ENCODE measurements at regions not wholly inside any gene's neighbourhood (a gene's known extent, or its start where the extent isn't known, plus 50 kb on each side); places are given as distances from the start of the nearest gene placed in this dataset.

DNA sequence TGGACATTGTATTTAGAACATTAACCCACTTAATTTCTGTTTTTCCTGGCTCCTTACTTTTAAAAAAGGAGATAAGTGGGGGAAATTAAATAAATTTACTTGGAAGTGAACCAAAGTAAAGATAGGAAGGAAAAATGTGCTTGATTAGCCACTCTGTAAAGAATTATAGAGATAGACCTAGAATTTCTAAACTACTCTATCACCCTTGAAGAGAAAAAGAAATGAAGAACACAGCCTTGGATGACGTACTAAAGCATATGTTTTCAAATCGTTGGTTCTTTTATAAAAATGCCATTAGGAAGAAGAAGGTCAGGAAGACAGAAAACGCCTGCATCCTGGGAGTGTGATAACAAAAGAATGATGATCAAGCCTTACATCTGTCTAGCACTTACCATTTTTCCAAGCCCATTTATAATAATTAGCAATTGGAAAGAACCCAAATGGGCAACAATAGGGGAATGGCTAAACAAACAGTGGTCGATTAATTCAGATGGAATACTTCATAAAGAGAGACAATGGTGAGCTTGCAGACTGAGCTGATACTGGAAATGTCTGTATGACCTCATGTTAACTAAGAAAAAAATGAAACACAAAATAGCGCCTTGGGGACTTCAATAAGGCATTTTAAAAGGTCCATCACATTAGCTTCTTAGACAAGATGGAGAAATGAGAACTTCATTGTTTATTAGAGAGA, 81.0 kb upstream of the LRRC55 start:
- in situ Hi-C loops (cut with MboI; ENCODE audit: low sequenced_read_pairs) = no loop called here

DNA sequence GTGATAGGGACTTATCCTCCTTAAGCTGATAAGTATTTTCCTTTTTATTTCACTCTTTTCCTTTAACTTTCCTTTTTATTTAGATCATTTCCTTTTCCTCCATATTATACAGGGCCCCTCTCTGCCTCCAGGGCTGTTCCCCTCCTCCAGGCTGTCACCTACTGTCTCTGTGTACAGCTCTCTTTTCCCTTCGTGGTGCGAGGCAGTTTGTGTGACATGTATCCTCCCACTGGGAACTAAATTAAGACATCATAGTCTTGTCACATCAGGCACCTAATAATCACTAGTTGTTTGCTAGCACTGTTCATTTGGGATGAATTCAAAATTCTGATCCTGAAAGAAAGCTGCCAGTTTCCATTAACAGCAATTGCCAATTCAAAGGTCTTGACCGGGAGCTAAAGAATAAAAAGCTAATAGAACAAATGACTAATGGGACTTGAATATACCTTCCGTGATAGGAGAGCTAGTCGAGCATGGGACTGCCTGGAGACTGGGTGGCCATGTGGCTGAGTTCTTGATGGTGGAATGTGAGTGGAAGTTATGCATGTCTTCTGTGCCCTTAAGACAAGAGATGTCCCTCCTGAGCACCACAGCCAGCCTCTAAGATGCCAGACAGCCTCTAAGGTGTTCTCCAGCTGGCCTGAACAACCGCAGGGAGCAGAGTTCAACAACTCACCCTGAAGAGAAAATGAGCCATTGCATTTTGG, 77.7 kb upstream of the LRRC55 start:
- in situ Hi-C loops (cut with MboI; ENCODE audit: low sequenced_read_pairs) = no loop called here

DNA sequence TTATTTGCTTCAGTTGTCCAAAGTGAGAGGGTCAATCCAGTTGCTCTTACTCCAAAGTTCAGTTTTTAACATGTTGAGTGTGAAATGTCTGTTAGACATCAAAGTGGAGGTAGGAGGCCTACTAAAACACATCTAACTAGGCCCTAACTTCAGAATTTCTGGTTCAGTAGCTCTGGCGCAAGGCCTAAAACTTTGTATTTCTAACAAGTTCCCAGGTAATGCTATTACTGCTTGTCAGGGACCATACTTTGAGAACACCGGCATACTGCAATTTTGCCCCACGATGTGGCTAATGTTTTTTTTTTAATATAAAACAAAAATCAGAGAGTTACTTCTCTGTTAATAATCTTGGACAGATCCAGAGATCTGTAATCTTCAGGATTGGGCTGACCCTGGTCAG, 72.4 kb upstream of the LRRC55 start:
- in situ Hi-C loops (cut with MboI; ENCODE audit: low sequenced_read_pairs) = no loop called here

DNA sequence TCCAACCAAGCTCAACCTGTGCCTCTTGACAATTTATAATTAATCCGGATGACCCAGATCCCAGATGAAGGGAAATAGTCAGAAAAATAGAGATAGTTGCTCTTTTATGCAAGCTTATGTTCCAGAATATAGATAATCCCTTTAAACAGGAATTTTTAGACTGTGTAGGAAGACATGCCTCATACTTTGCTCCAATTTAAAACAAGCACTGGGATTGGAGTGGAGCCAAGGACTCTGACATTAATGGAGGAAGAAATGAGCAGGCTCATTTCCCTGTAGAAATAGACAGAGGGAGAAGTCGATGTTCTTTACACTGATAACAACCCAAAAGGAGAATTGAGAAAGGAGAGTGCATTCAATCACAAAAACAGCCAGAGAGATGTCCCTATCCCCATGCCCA, 70.1 kb upstream of the LRRC55 start:
- in situ Hi-C loops (cut with MboI; ENCODE audit: low sequenced_read_pairs) = no loop called here

DNA sequence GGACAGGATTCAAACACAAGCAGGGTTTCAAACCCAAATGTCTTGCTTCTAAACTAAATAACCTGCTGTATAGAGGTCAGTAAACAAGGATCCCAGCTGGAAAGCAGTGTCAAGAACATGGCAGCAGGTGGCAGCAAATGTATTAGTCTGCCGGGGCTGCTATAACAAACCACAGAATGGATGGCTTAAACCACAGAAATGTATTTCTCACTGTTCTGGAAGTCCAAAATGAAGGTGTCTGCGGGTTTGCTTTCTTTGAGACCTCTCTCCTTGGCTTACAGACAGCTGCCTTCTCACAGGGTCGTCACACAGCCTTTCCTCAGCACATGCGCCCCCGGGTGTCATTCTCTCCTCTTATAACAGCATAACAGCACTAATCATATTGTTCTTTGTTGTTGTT, 65.1 kb upstream of the LRRC55 start:
- in situ Hi-C loops (cut with MboI; ENCODE audit: low sequenced_read_pairs) = no loop called here

DNA sequence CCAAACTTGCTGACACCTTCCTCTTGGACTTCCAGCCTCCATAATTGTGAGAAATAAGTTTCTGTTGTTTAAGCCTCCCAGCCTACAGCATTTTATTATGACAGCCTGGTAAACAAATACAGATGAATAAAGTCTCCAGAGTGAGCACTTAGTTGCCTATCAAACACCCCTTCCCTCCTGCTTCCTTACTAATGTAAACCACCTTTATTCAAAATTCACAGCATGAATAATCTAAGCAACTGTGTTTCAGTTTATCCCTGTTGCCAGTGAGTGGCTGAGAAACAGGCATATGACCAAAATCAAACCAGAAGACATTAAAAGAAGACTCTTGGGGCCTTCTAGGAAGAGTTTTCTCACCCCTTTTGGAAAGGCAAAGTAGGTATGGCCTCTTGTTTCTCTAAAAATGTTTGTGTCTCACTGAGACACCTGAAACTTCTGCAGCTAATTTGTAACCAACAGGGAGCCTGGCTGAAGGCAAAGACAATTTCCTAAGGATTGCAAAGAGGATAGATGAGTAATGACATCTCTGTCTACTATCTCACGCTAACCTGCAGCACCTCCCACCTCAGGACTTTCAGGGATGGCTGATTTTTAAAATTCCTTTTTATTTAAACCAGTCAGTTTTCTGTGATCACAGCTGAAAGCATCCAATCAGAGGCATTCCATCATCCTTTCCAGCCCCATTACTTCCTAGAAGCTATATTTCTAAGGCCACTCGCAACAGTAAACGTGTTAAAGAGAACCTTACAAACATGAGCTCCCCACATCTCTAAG, 61.4 kb upstream of the LRRC55 start:
- in situ Hi-C loops (cut with MboI; ENCODE audit: low sequenced_read_pairs) = loop anchor here (10.0 kb wide), 1 partner anchor 124 kb away; no protein-coding TSS in a partner anchor

DNA sequence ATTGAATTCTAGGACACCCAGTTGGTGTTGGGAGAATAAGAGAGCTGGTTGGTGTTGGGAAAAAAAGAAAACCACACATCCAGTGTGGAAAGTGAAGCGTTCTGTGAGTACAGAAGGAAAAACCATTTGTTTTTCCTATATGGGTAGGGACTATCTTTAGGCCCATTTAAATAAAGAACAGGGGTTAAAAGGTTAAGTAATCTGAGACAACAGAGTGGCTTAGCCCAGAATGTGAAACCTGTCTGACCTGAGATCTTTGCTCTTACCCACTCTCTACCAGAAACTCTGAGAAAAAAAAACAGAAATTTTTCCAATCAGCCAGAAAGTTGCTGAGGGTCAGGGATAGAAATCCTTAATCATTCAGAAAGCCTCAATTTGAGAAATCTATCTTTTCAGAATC, 59.8 kb upstream of the LRRC55 start:
- in situ Hi-C loops (cut with MboI; ENCODE audit: low sequenced_read_pairs) = loop anchor here (10.0 kb wide), 1 partner anchor 123 kb away; no protein-coding TSS in a partner anchor

DNA sequence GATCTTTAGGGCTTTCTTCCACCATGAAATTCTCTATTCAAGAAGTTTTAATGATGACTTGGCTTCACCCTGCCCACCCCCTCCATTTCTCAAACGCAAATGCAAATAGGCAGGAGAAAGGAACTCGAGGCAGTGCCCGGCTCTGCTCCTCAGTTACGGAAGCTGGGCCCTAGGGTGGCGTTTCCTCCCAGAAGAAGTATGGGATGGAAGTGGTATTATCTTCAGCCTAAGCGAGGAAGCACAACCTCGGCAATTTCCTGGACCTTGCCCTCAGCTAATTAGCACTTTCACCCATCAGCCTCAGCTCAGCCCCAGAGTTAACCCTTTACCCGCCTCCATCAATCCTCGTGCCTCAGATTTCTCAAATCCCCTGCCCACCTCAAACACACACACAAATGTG, 58.2 kb upstream of the LRRC55 start:
- in situ Hi-C loops (cut with MboI; ENCODE audit: low sequenced_read_pairs) = loop anchor here (10.0 kb wide), 1 partner anchor 121 kb away; no protein-coding TSS in a partner anchor

DNA sequence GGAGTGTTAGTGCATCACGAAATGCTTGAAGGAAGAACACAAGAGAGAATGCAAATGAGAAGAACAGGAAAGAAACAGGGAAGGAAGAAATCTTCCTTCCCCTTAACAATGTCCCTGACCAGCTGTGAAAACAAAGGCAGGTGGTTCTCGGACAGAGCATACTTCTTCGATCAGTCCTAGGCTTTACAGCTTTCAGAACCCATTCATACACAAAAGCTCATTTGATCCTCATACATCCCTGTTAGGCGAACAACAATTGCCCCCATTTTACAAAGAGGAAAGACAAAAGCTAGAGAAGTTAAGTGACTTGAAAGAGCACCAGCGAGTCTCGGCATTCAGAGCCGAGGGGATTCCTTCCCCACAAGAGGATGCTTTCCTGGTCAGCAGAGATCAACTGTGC, 57.2 kb upstream of the LRRC55 start:
- in situ Hi-C loops (cut with MboI; ENCODE audit: low sequenced_read_pairs) = loop anchor here (10.0 kb wide), 1 partner anchor 120 kb away; no protein-coding TSS in a partner anchor

DNA sequence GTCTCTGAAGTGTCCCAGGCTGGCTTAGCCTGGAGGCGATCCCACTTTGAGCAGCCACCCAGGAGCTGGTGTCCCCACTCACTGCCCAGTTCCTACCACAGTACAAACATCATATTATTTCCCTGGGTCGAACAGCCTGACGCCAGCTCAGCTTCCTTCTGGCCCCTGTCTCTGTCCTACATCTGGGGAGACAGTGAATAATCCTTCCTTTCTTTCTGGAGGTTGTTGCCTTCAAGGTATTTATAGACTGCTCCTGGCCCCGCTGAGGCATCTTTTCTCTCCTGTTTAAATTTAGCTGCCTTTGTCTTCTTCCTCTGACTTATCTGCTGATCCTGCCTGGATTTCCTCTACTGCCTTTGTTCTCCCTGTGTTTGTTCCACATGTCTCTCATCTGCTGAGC, 56.8 kb upstream of the LRRC55 start:
- in situ Hi-C loops (cut with MboI; ENCODE audit: low sequenced_read_pairs) = loop anchor here (10.0 kb wide), 1 partner anchor 120 kb away; no protein-coding TSS in a partner anchor

DNA sequence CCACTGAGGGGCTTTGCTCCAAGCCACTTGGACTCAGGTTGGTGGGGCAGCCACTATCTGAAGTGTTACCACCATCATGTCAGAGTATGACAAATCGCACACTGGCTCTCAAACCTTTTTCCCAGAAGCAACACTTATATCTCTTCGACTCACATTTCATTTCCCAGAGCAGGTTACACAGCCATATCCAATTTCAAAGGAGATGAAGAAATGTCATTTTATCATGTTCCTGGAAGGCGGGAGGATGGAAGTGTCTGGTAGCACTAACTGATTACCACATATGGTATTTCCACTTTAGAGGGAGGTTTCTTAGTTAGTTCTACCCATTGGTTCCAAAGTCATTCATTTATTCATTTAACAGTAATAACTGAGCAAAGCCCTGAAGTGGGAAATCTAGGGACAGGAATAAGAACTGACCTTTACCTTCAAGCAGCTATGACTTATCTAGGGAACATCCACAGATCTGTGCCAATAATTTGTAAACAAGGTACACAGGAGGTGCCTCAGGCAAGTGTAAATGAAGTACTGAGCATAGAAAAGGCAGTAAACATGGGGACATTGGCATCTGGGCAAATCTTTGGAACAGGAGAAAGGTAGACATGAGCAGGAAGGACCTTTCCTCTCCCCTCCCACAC, 54.9 kb upstream of the LRRC55 start:
- in situ Hi-C loops (cut with MboI; ENCODE audit: low sequenced_read_pairs) = loop anchor here (10.0 kb wide), 1 partner anchor 118 kb away; no protein-coding TSS in a partner anchor

DNA sequence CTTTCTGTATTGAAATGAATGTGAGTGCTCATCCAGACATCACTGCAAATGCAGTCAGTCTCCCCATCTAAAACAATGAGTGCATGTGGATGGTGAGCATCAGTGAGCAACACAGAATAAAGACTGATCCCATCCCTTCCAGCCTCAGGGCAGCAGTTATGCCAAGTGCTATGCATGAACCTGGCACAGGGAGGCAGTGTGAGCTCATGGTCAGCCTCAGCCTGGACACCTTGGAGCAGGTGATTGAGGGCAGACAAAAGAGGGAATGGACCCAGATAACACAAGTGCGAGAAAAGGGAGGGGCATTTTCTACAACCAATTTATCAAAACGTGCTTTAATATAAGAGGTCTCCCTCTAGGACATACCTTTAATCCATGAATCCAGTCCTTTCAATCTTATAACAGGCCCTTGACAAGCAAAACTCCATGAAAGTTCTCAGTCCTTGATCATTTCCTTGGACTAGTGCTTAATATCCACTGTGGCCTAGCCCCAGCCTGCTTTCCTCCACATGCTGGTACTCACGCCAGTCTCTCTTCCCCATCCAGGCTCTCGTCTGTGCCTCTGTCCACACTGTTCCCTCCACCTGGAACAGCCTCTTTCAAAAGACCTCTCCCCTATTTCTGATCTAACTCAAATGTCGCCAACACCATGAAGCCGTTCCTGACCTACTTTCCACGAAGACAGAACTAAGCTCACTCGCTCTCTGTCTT, 50.5 kb upstream of the LRRC55 start:
- in situ Hi-C loops (cut with MboI; ENCODE audit: low sequenced_read_pairs) = no loop called here
